T-helper 1 cell (primary cell): ENCODE measurements at regions not wholly inside any gene's neighbourhood (a gene's known extent, or its start where the extent isn't known, plus 50 kb on each side); places are given as distances from the start of the nearest gene placed in this dataset.

Experiments used
- DNase-seq, 5 donors: peaks; one replicate each; pipeline ENCODE4 v3.0.0-alpha.2; 2012 to 2020

DNA sequence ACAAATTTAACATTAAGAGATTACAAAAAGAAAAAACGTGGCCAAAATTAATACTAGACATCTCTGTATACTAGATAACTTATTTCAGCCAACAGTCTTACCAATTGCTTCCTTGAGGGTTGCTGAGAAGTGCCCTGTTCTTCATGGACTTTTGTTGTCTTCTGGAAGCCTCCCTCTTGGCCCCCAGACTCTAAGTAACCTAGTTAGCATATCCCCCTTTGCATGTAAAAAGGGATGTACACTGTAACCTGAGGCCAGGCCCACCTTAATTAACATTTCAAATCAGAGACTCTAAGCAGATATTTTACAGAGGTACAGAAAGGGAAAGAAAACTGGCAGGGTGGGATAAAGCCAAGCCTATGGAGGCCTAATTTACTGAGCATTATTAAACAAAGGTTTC, 1047.3 kb downstream of the ADGRL2 start:
- DNase-seq = no peak

DNA sequence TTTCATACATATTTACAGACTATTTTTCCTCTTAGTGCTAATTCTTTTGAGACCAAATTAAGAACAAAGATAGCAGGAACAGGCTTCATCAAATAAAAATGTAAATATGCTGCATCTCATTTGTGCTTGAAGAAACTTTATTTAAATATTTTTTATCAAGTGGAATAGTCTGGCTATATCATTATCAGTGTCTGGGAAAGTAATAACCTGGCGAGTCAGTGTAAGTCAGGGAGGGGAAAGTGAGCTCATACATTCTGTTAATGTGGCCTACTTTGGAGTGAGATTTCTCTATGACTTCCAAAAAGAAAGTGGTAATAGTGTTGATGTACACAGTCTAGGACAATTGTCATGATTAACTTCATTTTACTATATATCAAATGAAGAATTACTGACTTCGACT, 1045.1 kb downstream of the ADGRL2 start:
- DNase-seq = no peak

DNA sequence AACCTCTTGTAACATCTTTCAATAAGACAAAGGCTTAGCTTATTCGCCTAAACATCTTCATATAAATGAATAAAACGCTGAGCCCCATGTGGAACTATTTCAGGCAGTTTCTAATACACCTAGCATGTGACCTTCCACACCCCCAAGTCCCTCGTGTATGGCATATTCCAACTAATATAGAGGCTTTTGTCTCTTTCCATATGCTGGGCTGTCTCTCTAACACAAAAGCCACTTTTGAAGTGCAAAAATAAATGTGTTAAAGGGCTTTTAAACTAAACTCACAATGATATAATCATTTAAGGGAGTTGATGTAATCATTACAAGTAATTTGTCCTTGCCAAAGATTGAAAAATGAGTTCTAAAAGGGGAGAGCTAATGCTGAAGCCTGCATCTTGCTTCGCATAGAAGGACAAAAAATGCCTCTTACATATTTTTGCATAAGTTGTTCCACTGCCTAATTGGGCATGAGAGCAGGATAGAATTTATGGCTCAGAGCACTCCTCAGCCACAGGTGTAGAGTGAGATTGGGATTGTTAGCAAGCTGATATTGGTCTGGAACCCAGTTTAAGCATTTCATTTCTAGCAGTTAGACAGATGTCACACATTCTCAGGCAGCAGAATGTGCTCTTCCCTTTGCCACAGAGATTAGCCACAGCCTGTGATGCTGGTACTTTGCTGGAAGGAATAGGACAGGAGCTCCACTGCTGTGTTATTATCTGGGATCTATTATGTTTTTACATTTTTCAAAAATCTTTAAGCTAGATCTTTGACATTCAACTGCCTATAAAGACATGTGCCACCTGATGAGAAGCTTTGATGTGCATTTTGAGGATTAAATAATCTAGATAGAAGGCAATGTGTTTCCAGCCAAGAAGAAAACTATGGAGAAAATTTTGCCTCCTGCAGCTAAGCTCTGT, 1044.4 kb downstream of the ADGRL2 start:
- DNase-seq = no peak

DNA sequence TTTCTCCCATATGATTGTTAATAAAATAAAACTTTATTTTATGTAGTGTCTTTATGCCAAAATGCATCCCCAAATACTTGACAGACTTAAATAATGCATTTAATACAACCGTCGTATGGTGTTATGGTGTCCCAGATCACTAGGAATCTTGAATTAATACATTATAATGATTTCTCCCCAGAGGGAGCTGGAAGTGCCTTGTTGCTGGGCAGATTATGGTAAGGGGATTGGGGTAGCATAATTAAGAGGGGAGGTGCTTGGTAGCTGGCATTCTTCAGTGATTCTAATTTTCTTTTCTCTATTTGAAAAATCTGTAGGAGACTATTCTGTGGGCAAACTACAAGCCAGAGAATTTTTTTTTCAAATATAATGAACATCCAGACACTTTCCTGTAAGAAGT, 1043.7 kb downstream of the ADGRL2 start:
- DNase-seq = no peak

DNA sequence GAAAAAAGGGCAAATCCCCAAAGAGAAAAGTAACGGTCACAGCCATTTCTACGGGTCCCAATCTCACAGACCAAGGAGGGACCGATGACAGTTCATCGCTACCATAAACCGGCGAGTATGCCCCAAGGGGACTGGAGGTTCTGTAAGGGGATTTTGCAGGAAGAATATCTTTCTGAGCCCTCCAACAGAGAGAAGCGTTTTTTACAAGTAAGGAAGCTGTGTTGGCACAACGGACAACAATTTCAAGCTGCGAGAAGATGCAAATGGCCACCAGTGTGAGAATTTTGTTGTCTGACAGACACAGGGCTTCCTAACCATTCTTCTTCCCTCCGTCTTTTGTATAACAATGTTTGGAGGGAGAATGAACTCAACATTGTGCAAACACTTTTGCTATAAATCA, 1043.1 kb downstream of the ADGRL2 start:
- no peak for DNase-seq

DNA sequence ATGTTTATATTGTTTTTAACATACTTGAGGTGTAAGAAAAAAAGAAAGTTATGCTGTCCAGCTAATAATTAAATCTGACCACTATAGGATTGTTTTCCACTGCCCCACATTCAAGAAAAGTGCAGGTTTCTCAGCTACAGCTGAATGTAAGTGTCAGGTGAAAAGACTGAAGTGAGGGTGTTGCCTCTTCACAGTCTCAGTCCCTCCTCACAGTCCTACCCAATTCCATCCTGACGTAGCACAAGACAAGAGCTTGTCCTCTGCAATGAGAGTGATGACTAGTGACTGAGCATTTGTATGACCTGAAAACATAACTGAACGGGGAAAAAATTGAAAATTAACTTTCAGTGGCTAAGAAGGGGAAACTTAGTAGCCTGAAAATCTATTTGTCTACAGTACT, 1039.5 kb downstream of the ADGRL2 start:
- DNase-seq = no peak

DNA sequence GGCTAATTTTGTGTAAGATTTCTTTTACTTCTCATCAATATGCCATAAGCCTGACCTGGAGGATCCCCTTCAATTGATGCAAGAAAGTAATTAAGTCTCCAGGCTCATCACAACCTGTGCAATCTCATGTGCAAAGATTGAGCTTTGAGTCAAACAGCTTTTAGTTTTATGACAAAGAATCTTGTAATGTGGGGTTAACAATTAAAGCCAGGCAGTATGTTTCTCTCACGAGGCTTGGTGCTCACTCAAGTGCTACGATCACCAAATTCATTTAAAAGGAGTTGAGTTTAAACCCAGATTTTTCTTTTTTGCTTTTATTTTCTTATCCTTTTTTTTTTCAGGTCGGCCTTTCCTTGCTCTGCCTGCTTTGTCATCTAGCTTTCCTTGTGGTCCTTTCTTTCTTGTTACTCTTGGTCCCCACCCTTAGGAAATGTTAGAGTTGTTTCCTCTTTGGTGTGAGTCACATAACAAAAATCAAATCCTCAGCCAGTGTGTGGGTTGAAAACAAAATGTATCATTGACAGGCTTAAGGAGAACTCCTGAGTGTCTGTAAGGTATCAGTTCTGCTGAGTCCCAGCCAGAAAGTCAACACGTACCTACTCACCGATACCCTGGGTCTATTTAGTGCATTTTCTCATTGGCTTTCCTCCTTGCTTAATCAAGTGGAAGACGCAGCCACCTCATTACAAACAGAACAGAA, 1037.2 kb downstream of the ADGRL2 start:
- DNase-seq = no peak

DNA sequence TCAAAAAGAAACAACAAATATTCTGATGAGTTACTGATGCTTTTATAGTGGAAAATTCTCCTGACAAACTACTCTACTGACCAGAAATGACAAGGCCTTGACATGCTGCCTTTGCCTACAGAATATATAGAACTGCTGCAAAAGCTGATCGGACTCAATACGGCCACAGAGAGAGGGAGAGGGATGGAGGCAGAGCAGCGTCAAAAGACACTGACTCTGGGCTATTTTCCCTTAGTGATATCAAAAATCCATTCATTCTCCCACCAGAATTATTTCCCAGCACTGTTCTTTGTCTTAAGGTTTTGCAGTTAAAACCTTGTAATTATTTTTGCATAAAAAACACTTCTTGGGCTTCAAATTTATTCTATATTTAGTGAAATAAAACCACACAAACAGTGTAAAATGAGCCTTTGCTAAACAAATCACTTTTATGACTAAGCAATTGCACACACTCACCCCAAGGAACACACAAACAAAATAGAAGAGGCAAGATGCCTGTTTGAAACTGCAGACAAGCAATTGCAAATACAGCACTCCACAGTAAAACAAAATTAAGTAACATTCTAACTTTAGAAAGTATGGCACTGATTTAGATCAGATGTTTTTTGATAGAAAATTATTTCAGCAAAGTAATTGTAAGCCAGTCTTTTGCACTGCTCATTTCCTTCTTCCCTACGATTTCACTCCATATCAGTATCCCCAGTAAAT, 1036.4 kb downstream of the ADGRL2 start:
- no peak for DNase-seq

DNA sequence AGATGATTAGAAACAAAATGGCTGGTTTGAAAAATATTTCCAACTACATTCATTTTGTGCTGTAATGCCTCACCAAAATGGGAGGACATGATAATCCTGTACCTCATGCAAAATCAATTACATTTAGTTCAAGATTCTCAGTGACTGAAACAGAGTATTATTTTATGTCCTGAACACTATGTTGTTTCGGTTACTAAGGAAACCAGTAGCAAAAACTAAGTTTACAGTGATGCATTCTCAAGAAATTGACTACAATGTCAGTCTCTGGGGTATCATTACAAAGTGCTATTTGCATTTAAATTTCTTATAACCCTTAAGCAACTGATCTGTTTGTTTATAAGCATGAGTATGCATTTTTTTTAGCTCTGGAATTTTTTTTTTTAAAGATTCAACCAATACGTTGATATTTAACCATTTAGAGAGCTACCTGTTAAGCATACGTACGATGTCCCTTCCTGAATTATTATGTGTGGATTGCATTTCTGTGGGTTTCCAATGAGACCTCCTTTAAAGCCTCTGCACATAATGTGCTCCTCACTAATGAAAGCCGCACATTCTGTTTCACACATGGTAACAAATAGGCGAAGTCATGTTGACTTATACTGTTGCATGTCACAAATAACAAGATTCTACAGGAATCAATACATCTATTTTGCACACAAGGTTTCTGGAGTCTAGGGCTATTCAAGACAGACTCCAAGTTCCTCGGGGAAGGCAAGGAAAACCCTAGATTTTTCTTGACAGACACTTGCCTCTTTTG, 1035.7 kb downstream of the ADGRL2 start:
- no peak for DNase-seq

DNA sequence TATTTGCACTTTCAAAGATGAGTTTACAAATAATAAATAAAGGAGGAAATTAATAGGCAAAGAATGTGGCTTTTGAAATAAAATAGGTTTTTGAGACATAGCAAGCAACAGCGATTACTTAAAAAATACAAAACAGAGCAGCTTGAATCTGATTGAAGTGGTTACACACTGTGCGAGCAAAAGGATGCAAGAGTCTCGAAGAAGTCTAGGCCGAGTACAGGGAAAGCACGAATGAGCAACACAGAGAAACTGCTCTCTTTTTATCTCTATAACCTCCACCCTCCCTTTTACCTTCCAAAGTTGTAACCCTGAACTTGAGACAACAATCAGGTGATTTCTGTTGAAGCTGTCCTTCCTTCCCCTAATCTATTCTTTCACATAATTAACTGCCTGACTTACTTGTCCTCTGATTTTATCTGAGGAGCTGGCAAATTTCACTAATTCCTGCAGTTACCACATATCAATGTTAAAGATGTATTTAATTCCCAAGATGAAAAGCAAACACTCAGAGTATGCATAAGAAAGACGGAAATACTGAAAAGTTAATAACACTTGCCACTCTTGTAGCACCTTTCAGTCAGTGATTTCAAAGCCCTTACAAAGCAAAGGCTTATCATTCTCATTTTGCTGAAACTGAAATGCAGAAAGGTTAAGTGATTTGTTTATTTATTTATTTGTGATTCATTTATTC, 1030.1 kb downstream of the ADGRL2 start:
- no peak for DNase-seq

DNA sequence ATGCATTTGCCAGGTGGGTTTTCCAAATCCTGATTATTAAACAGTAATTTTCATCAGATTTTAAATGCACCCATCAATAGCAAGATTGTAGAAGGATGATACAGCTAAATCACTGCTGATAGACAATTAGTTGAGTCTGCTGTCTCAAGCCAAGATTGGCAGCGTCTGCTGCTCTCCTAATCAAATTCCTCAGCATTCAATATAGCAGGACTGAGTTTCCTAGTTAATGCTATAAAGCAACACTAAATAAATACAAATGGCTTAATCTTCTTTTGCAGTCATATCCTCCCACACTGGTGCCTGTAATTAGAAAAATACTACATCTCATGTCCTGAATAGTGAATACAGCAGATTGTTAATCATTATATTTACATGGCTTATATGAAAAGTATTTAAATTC, 1028.8 kb downstream of the ADGRL2 start:
- DNase-seq = no peak

DNA sequence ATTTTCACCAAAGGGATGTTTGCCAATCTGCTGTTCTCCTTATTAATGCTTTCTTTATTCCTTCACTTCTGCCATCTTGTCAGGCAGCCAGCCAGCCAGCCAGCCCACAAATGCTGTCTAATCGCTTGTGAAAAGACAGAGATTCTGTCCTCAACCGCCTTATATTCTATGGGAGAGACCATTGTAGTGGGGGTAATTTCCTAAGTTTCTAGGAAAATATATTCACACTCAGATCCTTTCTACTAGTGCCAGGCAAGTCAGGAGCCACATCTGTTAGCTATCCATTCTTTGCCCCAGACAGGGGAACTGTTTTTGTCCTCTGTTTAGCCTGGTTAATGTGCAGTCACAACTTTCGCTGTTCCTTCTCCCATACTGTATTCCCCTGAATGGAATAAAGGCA, 1023.1 kb downstream of the ADGRL2 start:
- DNase-seq = no peak

DNA sequence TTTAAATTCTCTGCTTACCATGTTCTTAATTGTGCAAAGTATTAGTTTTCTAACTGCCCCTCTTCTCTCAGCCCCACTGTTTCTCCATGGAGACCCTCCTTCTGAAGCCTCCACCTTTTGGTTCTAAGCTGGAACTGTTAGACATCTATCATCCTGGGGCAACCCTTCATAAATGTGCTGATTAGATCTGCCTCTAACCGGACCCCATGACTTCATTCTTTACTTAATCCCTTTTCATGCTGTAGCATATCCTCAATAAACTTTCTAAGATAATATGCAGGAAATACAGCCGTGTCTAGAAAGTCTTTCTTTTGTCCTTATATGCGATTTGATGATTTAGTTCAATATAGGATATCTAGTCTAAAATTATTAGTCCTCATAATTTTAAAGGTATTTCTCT, 1020.1 kb downstream of the ADGRL2 start:
- no peak for DNase-seq

DNA sequence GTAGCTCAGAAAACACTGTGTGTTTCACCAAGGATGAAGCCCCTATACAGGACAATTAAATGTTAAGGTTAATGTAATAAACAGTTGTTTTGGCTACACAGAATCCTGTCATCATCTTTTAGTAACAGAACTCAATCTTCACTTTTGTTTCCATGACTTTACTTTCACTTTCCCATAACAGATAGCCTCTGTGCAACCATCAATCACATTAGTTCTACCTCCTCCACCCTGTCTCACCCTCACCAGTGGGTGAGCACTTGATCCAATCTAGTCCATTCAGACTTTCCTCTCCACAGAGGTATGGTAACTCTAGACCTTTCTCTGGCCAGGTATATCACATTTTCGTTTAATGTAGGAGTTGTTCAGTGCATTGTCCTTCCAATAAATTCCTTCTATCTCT, 1018.5 kb downstream of the ADGRL2 start:
- no peak for DNase-seq

DNA sequence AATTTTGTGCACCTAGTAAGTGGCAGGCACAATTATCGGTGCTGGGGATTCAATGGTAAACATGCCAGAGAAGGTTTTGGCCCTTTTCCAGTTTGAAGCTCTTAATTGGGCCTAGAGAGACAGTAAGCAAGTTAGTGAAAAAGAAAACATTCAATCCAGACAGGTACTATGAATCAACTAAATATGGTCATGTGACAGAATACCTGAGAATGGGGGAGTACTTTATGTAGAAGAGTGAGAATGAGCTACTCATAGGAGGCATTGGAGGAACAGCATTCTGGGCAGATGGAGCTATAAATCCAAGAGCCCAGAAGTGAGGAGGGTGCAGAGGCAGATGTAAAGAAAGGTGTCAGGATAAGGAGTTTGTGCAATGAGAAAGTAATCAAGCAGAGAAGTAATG, 1017.9 kb downstream of the ADGRL2 start:
- no peak for DNase-seq

DNA sequence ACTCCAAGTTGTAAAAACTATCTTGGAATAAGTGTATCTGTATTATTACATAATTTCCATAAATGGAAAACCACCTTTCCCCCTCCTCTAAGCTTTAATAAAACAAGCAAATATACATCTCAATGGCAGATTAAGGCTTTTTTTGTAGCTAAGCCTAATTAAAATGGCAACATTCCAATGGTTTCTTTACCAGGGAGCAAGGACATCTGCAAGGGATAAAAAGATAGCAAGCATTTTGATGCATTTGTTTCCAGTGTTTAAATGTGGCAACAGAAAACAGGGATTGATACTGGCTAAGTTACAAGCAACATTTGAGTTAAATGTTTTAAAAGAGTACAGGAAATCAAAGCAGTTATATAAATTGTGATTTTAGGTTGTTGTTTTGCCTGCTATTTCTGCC, 1012.7 kb downstream of the ADGRL2 start:
- no peak for DNase-seq

DNA sequence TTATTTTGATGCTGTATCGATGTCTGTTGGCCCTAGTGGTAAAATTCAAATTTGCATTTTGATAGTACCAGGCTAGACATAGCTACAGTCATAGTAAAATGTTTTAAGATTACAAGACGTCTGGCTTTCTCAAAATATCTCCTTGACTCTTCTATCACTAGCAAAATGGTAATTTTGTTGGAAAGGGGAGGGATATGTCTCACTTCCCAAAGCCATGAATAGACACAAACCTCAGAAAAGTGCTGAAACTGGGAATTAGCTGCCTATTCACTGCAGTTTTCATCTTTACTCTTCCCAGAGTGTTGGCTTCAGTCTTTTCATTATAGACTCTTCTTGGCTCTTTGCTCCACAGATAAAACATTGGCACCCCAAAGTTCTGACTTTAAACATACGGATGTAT, 1009.9 kb downstream of the ADGRL2 start:
- DNase-seq = no peak

DNA sequence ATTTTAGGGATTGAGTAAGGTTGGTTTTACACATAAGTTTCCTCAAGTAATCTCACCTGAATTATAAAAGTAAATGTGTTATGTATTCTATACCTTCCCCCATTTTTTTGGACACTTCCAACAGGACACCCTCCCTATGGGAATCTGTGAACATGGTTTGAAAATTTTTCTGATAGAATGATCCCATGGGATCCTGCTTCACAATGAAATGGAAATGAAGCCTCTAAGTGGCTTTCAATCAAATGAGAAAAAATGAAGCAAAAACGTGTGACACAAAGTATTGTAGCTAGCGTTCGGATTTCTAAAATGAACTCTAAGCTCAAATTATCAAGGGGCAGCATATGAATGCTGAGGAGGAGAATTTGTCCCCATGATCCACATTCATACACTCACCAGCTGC, 1006.8 kb downstream of the ADGRL2 start:
- DNase-seq = no peak

DNA sequence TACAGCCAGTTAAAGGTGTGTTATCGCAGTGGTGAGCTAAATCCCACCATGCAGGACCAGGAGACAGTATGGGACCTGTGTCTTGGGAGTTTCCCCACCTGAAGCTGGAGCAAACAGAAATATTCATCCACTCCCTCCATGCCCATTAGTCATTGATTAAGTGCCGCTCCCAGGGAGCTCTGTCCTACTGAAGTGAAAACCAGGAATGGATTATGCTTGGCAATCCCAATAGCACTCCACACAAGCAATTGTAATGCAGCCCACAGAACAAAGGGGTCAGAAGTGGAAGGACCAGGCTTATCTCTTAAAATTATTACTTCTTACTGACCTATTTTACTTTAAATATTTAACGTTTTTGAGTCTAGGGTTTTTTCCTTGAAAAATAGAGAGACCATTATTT, 1005.4 kb downstream of the ADGRL2 start:
- no peak for DNase-seq

DNA sequence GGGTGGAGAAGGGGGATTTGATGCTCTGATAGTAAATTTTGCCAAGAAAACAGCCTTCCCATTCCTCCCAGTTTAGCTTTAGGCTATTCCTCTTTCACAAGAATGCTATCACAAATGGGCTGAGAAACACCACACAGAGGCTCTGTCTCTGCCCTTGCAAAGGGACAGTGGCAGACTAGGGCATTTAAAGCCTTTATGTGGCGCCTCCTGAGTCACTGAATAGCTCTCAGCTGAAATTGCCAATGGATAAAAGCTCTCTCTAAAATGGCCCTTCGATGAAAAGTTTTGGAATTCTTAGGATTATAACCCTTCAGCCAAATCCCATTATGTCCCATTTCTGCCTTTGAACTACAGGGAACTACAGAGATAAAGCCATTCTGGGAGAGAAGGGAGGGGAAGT, 1000.4 kb downstream of the ADGRL2 start:
- no peak for DNase-seq

DNA sequence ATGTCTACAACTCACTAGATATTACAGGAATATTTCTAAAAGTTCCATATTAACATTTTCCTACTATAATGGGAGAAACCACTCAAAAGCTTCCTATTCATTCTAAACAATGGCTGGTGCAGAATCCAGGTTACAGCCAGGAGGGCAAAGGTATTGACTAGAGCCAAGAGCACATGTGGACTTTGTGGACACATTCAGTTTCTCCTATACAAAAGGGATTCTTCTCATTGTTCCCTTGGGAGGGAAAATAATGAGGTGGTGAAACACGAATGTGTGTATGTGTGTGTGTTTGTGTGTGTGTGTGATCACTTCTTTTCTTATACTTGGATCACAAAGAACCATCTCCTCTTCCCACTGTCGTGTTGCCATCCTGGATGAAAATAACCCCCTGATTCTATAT, 1000.0 kb downstream of the ADGRL2 start:
- no peak for DNase-seq

DNA sequence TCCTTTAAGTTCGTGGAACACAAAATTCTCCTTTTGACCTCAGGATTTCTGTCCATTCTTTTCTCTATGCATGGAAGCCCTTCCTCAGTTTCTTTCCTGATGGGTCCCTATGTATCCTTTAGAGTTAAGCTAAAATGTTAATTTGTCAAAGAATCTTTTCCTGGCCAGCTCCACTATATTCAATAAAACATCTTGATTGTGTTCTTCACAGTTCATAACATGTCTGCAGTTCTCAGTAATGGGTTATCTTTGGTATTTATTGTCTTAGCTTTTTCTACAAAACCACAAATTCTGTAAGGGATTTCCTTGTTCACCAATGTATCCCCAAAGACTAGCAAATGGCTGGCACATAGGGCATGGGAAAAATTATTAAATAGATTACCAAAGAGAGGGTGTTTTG, 998.5 kb downstream of the ADGRL2 start:
- no peak for DNase-seq
